ENCODE measurements at regions not wholly inside any gene's neighbourhood (a gene's known extent, or its start where the extent isn't known, plus 50 kb on each side); places are given as distances from the start of the nearest gene placed in this dataset.
"Not testable (repeated sequence)": the region's sequence is repeated elsewhere in the genome, so short reads cannot be mapped to it uniquely, and the experiment has no call there.

DNA sequence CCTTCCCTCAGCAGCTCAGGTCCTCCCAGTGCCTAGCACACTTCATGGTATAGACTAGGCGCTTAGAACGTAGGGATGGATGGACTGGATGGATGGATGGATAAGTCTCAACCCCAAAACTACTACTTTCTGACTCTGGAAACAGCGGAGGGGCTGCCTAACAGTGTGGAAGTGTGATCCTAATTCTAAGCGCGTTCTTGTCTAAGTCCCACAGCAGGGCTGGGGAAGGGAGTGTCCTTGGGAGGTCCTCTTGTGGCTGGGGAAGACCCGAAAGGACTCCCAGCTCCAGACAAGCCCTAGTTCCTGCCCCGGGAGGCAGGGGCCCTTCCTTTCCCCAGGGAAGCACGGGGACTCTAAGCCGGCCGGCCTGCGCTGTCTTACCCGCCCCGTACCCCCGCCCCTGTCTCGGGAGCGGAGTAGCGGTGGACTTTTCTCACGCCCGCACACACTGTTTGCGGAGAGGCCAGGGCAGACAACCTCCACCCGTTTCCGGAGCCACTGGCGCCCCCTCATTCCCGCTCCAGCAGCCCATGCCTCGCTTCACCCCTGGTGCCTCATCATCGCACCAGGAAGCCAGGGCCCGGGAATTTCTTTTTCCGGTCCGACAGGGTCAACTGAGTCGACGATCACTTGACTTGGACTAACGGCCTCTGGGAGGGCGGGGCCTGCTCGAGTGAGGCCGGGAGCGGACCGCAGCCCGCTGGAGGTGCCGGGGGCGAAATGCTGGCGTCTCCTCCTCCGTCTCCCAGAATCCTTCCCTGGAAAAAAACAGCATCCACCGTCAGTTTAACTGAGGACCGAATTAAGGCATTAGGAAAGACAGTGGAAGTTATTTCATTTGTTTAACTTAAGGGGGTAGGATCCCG is 133.3 kb downstream of the TBC1D2B start:
- Histone ChIP-seq H3K9ac (ENCODE audit: low read length in 3 of 3) (peak overlapping the region in 1 of 3 donors; percentile 20), H3K9me3 (ENCODE audit: control insufficient read depth in 2 of 3, insufficient read depth in 1 of 3, low read length in 3 of 3) (no peaks in the 10 kb centered on the region), H3K4me3 (ENCODE audit: low read length in 3 of 3) (peak overlapping the region in 2 of 3 donors; percentile 41 to 62), H3K27me3 (ENCODE audit: control insufficient read depth, insufficient read depth, low read length) (no peaks in the 10 kb centered on the region), H3K27ac (ENCODE audit: low read depth in 2 of 2, low read length in 2 of 2) (peak overlapping the region in 1 of 2 donors; percentile 58), H3K4me1 (ENCODE audit: control insufficient read depth in 2 of 3, insufficient read depth in 2 of 3, low read depth in 1 of 3, low read length in 3 of 3) (no peaks in the 10 kb centered on the region), H3K36me3 (ENCODE audit: control insufficient read depth in 2 of 3, insufficient read depth in 3 of 3, low read length in 3 of 3) (no peaks in the 10 kb centered on the region)
- FAIRE-seq (peak; percentile 44), DNase-seq (peak; percentile 80 to 95 (median 92))
- intact Hi-C loops (cut with DNase I) = no loop called here
- TF ChIP-seq, protein P1, sequence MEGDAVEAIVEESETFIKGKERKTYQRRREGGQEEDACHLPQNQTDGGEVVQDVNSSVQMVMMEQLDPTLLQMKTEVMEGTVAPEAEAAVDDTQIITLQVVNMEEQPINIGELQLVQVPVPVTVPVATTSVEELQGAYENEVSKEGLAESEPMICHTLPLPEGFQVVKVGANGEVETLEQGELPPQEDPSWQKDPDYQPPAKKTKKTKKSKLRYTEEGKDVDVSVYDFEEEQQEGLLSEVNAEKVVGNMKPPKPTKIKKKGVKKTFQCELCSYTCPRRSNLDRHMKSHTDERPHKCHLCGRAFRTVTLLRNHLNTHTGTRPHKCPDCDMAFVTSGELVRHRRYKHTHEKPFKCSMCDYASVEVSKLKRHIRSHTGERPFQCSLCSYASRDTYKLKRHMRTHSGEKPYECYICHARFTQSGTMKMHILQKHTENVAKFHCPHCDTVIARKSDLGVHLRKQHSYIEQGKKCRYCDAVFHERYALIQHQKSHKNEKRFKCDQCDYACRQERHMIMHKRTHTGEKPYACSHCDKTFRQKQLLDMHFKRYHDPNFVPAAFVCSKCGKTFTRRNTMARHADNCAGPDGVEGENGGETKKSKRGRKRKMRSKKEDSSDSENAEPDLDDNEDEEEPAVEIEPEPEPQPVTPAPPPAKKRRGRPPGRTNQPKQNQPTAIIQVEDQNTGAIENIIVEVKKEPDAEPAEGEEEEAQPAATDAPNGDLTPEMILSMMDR (IDR thresholded peaks at IDR 0.05; ENCODE audit: borderline replicate concordance, extremely low read depth, insufficient read depth) = no peak

DNA sequence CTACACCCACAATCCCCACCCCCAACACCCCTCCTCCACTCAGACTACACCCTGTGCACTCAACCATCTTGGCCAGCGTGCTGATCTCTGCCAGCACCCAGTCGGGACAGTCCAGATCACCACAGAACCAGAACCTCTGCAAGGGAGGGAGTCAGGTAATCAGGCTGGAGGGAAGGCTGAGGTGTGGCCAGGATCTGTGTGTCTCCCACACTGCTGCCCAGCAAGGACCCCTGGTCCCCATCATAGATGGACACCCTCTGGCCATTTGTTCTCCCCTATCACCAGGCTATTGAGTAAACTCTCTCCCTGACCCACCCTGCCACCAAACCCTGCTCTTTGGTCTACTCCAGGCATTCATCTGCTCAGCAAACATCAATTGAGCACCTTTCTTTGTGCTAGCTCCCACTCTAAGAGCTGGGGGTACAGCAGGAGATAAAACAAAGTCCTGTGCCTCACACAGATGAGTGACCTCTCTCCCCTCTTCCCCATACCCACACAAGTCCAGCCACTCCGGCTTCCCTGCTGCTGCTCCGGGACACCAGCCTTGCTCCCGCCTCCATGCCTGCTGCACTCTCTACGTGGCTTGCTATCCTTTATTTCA is 134.8 kb downstream of the TBC1D2B start:
- Histone ChIP-seq H3K4me3 (ENCODE audit: low read length in 3 of 3) (no peak overlapping the region), H3K36me3 (ENCODE audit: control insufficient read depth in 2 of 3, insufficient read depth in 3 of 3, low read length in 3 of 3) (no peaks in the 10 kb centered on the region), H3K4me1 (ENCODE audit: control insufficient read depth in 2 of 3, insufficient read depth in 2 of 3, low read depth in 1 of 3, low read length in 3 of 3) (no peaks in the 10 kb centered on the region), H3K9ac (ENCODE audit: low read length in 3 of 3) (no peak overlapping the region), H3K27me3 (ENCODE audit: control insufficient read depth, insufficient read depth, low read length) (no peaks in the 10 kb centered on the region), H3K9me3 (ENCODE audit: control insufficient read depth in 2 of 3, insufficient read depth in 1 of 3, low read length in 3 of 3) (no peaks in the 10 kb centered on the region), H3K27ac (ENCODE audit: low read depth in 2 of 2, low read length in 2 of 2) (no peak overlapping the region)
- FAIRE-seq (no peak), DNase-seq (no peak)
- intact Hi-C loops (cut with DNase I) = no loop called here
- TF ChIP-seq, protein P1 (IDR thresholded peaks at IDR 0.05; ENCODE audit: borderline replicate concordance, extremely low read depth, insufficient read depth) = no peak

DNA sequence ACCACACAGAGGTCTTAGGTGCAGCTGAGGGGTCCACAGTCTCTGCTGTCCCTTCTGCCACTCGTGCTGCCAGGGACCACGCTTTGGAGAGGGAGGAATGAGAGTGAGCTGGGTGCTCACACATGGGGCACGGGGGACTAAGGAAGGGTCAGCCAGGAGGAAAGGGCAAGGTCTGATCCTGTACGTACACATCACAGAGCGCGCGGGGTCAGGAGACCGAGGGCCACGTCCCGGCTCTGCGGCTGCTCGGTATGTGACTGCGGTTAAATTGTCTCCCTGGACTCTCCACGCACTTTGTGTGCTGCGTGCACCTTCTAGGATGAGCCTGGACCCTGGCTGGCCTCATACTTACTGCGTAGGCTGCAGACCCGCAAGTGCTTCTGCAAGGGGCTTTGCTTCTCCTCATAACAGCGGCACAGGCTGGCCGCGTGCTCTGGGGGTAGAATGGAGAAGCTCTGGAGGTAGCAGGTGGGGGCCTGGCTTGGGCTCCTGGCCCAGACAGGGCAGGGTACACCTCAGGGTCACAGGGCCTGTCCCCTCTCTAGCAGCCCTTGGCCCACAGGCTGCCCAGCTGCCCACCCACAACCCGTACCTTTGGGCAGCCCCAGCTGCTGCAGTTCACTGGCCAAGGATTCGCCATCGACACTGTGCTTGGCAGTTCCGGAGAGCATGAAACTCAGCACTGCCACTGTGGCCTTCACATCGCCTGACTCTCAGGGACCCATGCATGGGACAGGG is 136.3 kb downstream of the TBC1D2B start:
- H3K36me3 ChIP-seq (ENCODE audit: control insufficient read depth in 2 of 3, insufficient read depth in 3 of 3, low read length in 3 of 3); H3K27me3 ChIP-seq (ENCODE audit: control insufficient read depth, insufficient read depth, low read length); FAIRE-seq; DNase-seq; H3K4me1 ChIP-seq (ENCODE audit: control insufficient read depth in 2 of 3, insufficient read depth in 2 of 3, low read depth in 1 of 3, low read length in 3 of 3); H3K4me3 ChIP-seq (ENCODE audit: low read length in 3 of 3); H3K9me3 ChIP-seq (ENCODE audit: control insufficient read depth in 2 of 3, insufficient read depth in 1 of 3, low read length in 3 of 3); H3K9ac ChIP-seq (ENCODE audit: low read length in 3 of 3); intact Hi-C loops (cut with DNase I); H3K27ac ChIP-seq (ENCODE audit: low read depth in 2 of 2, low read length in 2 of 2): not testable (repeated sequence)

All from kidney (tissue), 13 donors.